CMK (cell line): ENCODE measurements at regions not wholly inside any gene's neighbourhood (a gene's known extent, or its start where the extent isn't known, plus 50 kb on each side); places are given as distances from the start of the nearest gene placed in this dataset.
"Not testable (repeated sequence)": the region's sequence is repeated elsewhere in the genome, so short reads cannot be mapped to it uniquely, and the experiment has no call there.

Experiments
- DNase-seq: peaks from one replicate; pipeline ENCODE4 v3.0.0-alpha.2; 2010; ENCODE audit warnings: low read depth

GRCh38 chr16:29160171-29160570 is 175.3 kb downstream of the LAT start:
- not testable (repeated sequence) for DNase-seq

- not testable (repeated sequence) for DNase-seq
Measured at GRCh38 chr16:29159603-29160002, 174.8 kb downstream of the LAT start.

GRCh38 chr16:29158785-29159184 is 173.9 kb downstream of the LAT start:
- DNase-seq: no peak

GRCh38 chr16:29158031-29158784 is 173.4 kb downstream of the LAT start:
- DNase-seq: not testable (repeated sequence)

GRCh38 chr16:29157051-29157923 is 172.4 kb downstream of the LAT start:
- DNase-seq: not testable (repeated sequence)

- no peak for DNase-seq
Measured at GRCh38 chr16:29156511-29156910, 171.7 kb downstream of the LAT start.

GRCh38 chr16:29155866-29156200 is 171.0 kb downstream of the LAT start:
- DNase-seq: not testable (repeated sequence)

GRCh38 chr16:29155131-29155865 is 170.4 kb downstream of the LAT start:
- DNase-seq: not testable (repeated sequence)

- no peak for DNase-seq
Measured at GRCh38 chr16:29154676-29155121, 169.8 kb downstream of the LAT start.

GRCh38 chr16:29154088-29154487 is 169.2 kb downstream of the LAT start:
- no peak for DNase-seq

- not testable (repeated sequence) for DNase-seq
Measured at GRCh38 chr16:29153307-29153706, 168.5 kb downstream of the LAT start.

- DNase-seq: peak; percentile 80
Measured at GRCh38 chr16:29152544-29153031, 167.7 kb downstream of the LAT start.

- no peak for DNase-seq
Measured at GRCh38 chr16:29151317-29151716, 166.5 kb downstream of the LAT start.

- not testable (repeated sequence) for DNase-seq
Measured at GRCh38 chr16:29149912-29150311, 165.1 kb downstream of the LAT start.

- DNase-seq: no peak
Measured at GRCh38 chr16:29148867-29149272, 164.0 kb downstream of the LAT start.

- DNase-seq: no peak
Measured at GRCh38 chr16:29148131-29148691, 163.4 kb downstream of the LAT start.

GRCh38 chr16:29147710-29148109 is 162.9 kb downstream of the LAT start:
- not testable (repeated sequence) for DNase-seq

GRCh38 chr16:29146808-29147643 is 162.2 kb downstream of the LAT start:
- not testable (repeated sequence) for DNase-seq

- no peak for DNase-seq
Measured at GRCh38 chr16:29146266-29146665, 161.4 kb downstream of the LAT start.

GRCh38 chr16:29145486-29146225 is 160.8 kb downstream of the LAT start:
- DNase-seq: not testable (repeated sequence)
